Embryonic facial prominence (tissue), 1 donor: ENCODE measurements at regions not wholly inside any gene's neighbourhood (a gene's known extent, or its start where the extent isn't known, plus 50 kb on each side); places are given as distances from the start of the nearest gene placed in this dataset.
"Not testable (repeated sequence)": the region's sequence is repeated elsewhere in the genome, so short reads cannot be mapped to it uniquely, and the experiment has no call there.

Experiments used
- DNase-seq: peaks from one replicate; pipeline ENCODE4 v3.0.0-alpha.2; 2016; ENCODE audit errors: extremely low spot score

- DNase-seq = no peak
Observed at GRCh38 chr12:87575906-87576305, 453.3 kb downstream of the C12orf50 start.

- DNase-seq = not testable (repeated sequence)
Observed at GRCh38 chr12:87566918-87567317, 462.3 kb downstream of the C12orf50 start.

GRCh38 chr12:87556985-87557384, 472.2 kb downstream of the C12orf50 start:
- no peak for DNase-seq

- DNase-seq = not testable (repeated sequence)
Observed at GRCh38 chr12:87531213-87531612, 498.0 kb downstream of the C12orf50 start.

- no peak for DNase-seq
Observed at GRCh38 chr12:87529413-87529812, 499.8 kb downstream of the C12orf50 start.

- DNase-seq = no peak
Observed at GRCh38 chr12:87520968-87521367, 508.2 kb downstream of the C12orf50 start.

- DNase-seq = no peak
Observed at GRCh38 chr12:87518481-87518880, 510.7 kb downstream of the C12orf50 start.

- DNase-seq = no peak
Observed at GRCh38 chr12:87518036-87518435, 511.2 kb downstream of the C12orf50 start.

GRCh38 chr12:87513536-87514280, 515.5 kb downstream of the C12orf50 start:
- no peak for DNase-seq

- DNase-seq = no peak
Observed at GRCh38 chr12:87511371-87511770, 517.8 kb downstream of the C12orf50 start.

- DNase-seq = no peak
Observed at GRCh38 chr12:87509237-87509820, 519.9 kb downstream of the C12orf50 start.

- DNase-seq = no peak
Observed at GRCh38 chr12:87491598-87491997, 537.6 kb downstream of the C12orf50 start.

GRCh38 chr12:87491089-87491488, 538.1 kb downstream of the C12orf50 start:
- DNase-seq = no peak

- DNase-seq = no peak
Observed at GRCh38 chr12:87469295-87469694, 559.9 kb downstream of the C12orf50 start.

GRCh38 chr12:87467936-87468335, 561.3 kb downstream of the C12orf50 start:
- DNase-seq = no peak

- no peak for DNase-seq
Observed at GRCh38 chr12:87464565-87464964, 564.6 kb downstream of the C12orf50 start.

GRCh38 chr12:87444039-87444438, 585.2 kb downstream of the C12orf50 start:
- no peak for DNase-seq

GRCh38 chr12:87441511-87441910, 587.7 kb downstream of the C12orf50 start:
- no peak for DNase-seq

GRCh38 chr12:87439990-87440827, 589.0 kb downstream of the C12orf50 start:
- DNase-seq = no peak

GRCh38 chr12:87430444-87430843, 598.8 kb downstream of the C12orf50 start:
- DNase-seq = no peak

GRCh38 chr12:87428701-87429277, 600.4 kb downstream of the C12orf50 start:
- no peak for DNase-seq

GRCh38 chr12:87427770-87428169, 601.4 kb downstream of the C12orf50 start:
- no peak for DNase-seq
